Activated CD4-positive, alpha-beta T cell treated with anti-CD3 and anti-CD28 coated beads for 36 hours (primary cell): ENCODE measurements at regions not wholly inside any gene's neighbourhood (a gene's known extent, or its start where the extent isn't known, plus 50 kb on each side); places are given as distances from the start of the nearest gene placed in this dataset.

Experiments used
- ATAC-seq: fragments of 200-7000 bp; cut with Tn5 transposase; one replicate; pipeline ENCODE4 v1.10.0; 2021; ENCODE audit warnings: mild to moderate bottlenecking, moderate library complexity
- CTCF ChIA-PET: fragments of 350-600 bp; sonication (Branson Sonifier 250); formaldehyde crosslinking; loops from one replicate; lab custom pipeline; 2021; ENCODE audit warnings: antibody characterized with exemption; lab: Charles Lee
- POLR2A ChIA-PET: fragments of 350-600 bp; sonication (Branson Sonifier 250); formaldehyde crosslinking; loops from one replicate; lab custom pipeline; 2021; ENCODE audit warnings: antibody characterized with exemption, inconsistent platforms; lab: Charles Lee
- DNase-seq: peaks from one replicate; pipeline ENCODE4 v3.0.0-alpha.2; 2020
- H3K27ac Mint-ChIP-seq: one replicate; pipeline ENCODE4 v1.8.0; 2021; ENCODE audit warnings: mixed read lengths
- H3K27me3 Mint-ChIP-seq: one replicate; pipeline ENCODE4 v1.8.0; 2021; ENCODE audit warnings: mixed read lengths
- H3K36me3 Mint-ChIP-seq: one replicate; pipeline ENCODE4 v1.8.0; 2021; ENCODE audit warnings: low read depth, mixed read lengths
- H3K4me1 Mint-ChIP-seq: one replicate; pipeline ENCODE4 v1.8.0; 2021; ENCODE audit warnings: mixed read lengths
- H3K4me3 Mint-ChIP-seq: one replicate; pipeline ENCODE4 v1.8.0; 2021; ENCODE audit warnings: mild to moderate bottlenecking, moderate library complexity, mixed read lengths
- H3K9me3 Mint-ChIP-seq: one replicate; pipeline ENCODE4 v1.8.0; 2021; ENCODE audit warnings: low read depth, mixed read lengths
- intact Hi-C, 2 experiments: fragments of 100-400 bp; cut with DNase I in 1 of 2; cut with micrococcal nuclease in 1 of 2; formaldehyde crosslinking; loops; one replicate each; pipeline versions ENCODE4 v1.14.2 to v1.15.1; 2022 to 2024; cut with DNase I, micrococcal nuclease

GRCh38 chr5:24347158-24347557 lies 297.6 kb downstream of the CDH10 start:
- no peaks in the 10 kb centered on the region for H3K36me3 Mint-ChIP-seq
- H3K4me1 Mint-ChIP-seq: no peaks in the 10 kb centered on the region
- CTCF ChIA-PET: no interaction called here
- POLR2A ChIA-PET: no interaction called here
- ATAC-seq (no peak), DNase-seq (no peak)
- H3K27ac Mint-ChIP-seq: no peak overlapping the region
- no peak overlapping the region for H3K4me3 Mint-ChIP-seq
- H3K27me3 Mint-ChIP-seq: no peaks in the 10 kb centered on the region
- intact Hi-C loops: no loop called here
- peaks cover 3% of the 10 kb centered on the region for H3K9me3 Mint-ChIP-seq

- Mint-ChIP-seq H3K36me3 (no peaks in the 10 kb centered on the region), H3K4me3 (no peak overlapping the region), H3K27ac (no peak overlapping the region), H3K27me3 (no peaks in the 10 kb centered on the region), H3K9me3 (peaks cover 5% of the 10 kb centered on the region), H3K4me1 (no peaks in the 10 kb centered on the region)
- ChIA-PET CTCF (no interaction called here), POLR2A (no interaction called here)
- no peak for ATAC-seq
- intact Hi-C loops: no loop called here
- no peak for DNase-seq
Observed at GRCh38 chr5:24351285-24351684, 293.5 kb downstream of the CDH10 start.

- DNase-seq: no peak
- no peaks in the 10 kb centered on the region for H3K36me3 Mint-ChIP-seq
- no peaks in the 10 kb centered on the region for H3K4me1 Mint-ChIP-seq
- H3K27me3 Mint-ChIP-seq: no peaks in the 10 kb centered on the region
- no peak overlapping the region for H3K27ac Mint-ChIP-seq
- H3K4me3 Mint-ChIP-seq: no peak overlapping the region
- CTCF ChIA-PET: no interaction called here
- POLR2A ChIA-PET: no interaction called here
- peaks cover 5% of the 10 kb centered on the region for H3K9me3 Mint-ChIP-seq
- no peak for ATAC-seq
- intact Hi-C loops: no loop called here
Observed at GRCh38 chr5:24353016-24353415, 291.8 kb downstream of the CDH10 start.

- no peak overlapping the region for H3K27ac Mint-ChIP-seq
- intact Hi-C loops: no loop called here
- ATAC-seq: no peak
- no peaks in the 10 kb centered on the region for H3K4me1 Mint-ChIP-seq
- H3K9me3 Mint-ChIP-seq: peaks cover 5% of the 10 kb centered on the region
- ChIA-PET CTCF (no interaction called here), POLR2A (no interaction called here)
- H3K27me3 Mint-ChIP-seq: no peaks in the 10 kb centered on the region
- H3K36me3 Mint-ChIP-seq: no peaks in the 10 kb centered on the region
- DNase-seq: no peak
- H3K4me3 Mint-ChIP-seq: no peak overlapping the region
Observed at GRCh38 chr5:24353611-24354010, 291.2 kb downstream of the CDH10 start.

- Mint-ChIP-seq H3K36me3 (no peaks in the 10 kb centered on the region), H3K9me3 (peaks cover 9% of the 10 kb centered on the region), H3K4me3 (no peak overlapping the region), H3K4me1 (no peaks in the 10 kb centered on the region), H3K27ac (no peak overlapping the region), H3K27me3 (no peaks in the 10 kb centered on the region)
- DNase-seq (no peak), ATAC-seq (no peak)
- intact Hi-C loops: no loop called here
- ChIA-PET POLR2A (no interaction called here), CTCF (no interaction called here)
Observed at GRCh38 chr5:24363789-24364481, 280.8 kb downstream of the CDH10 start.

- H3K36me3 Mint-ChIP-seq: no peaks in the 10 kb centered on the region
- ATAC-seq: no peak
- H3K9me3 Mint-ChIP-seq: peaks cover 9% of the 10 kb centered on the region
- no peak overlapping the region for H3K4me3 Mint-ChIP-seq
- no peaks in the 10 kb centered on the region for H3K27me3 Mint-ChIP-seq
- ChIA-PET CTCF (no interaction called here), POLR2A (no interaction called here)
- no peaks in the 10 kb centered on the region for H3K4me1 Mint-ChIP-seq
- intact Hi-C loops: no loop called here
- no peak for DNase-seq
- no peak overlapping the region for H3K27ac Mint-ChIP-seq
Observed at GRCh38 chr5:24364711-24365110, 280.1 kb downstream of the CDH10 start.

- Mint-ChIP-seq H3K4me3 (no peak overlapping the region), H3K27ac (no peak overlapping the region), H3K4me1 (no peaks in the 10 kb centered on the region), H3K9me3 (peaks cover 9% of the 10 kb centered on the region), H3K27me3 (no peaks in the 10 kb centered on the region), H3K36me3 (no peaks in the 10 kb centered on the region)
- DNase-seq (no peak), ATAC-seq (no peak)
- ChIA-PET POLR2A (no interaction called here), CTCF (no interaction called here)
- intact Hi-C loops: no loop called here
Observed at GRCh38 chr5:24365406-24365805, 279.4 kb downstream of the CDH10 start.

- no peak overlapping the region for H3K4me3 Mint-ChIP-seq
- ChIA-PET CTCF (no interaction called here), POLR2A (no interaction called here)
- no peaks in the 10 kb centered on the region for H3K36me3 Mint-ChIP-seq
- H3K27ac Mint-ChIP-seq: no peak overlapping the region
- intact Hi-C loops: no loop called here
- DNase-seq (no peak), ATAC-seq (no peak)
- no peaks in the 10 kb centered on the region for H3K4me1 Mint-ChIP-seq
- H3K27me3 Mint-ChIP-seq: no peaks in the 10 kb centered on the region
- H3K9me3 Mint-ChIP-seq: peaks cover 3% of the 10 kb centered on the region
Observed at GRCh38 chr5:24367216-24367615, 277.6 kb downstream of the CDH10 start.

- H3K36me3 Mint-ChIP-seq: no peaks in the 10 kb centered on the region
- H3K4me1 Mint-ChIP-seq: no peaks in the 10 kb centered on the region
- ChIA-PET POLR2A (no interaction called here), CTCF (no interaction called here)
- H3K27me3 Mint-ChIP-seq: no peaks in the 10 kb centered on the region
- no peak overlapping the region for H3K27ac Mint-ChIP-seq
- intact Hi-C loops: no loop called here
- peaks cover 3% of the 10 kb centered on the region for H3K9me3 Mint-ChIP-seq
- ATAC-seq (no peak), DNase-seq (no peak)
- no peak overlapping the region for H3K4me3 Mint-ChIP-seq
Observed at GRCh38 chr5:24368115-24368514, 276.7 kb downstream of the CDH10 start.

GRCh38 chr5:24376210-24376609 lies 268.6 kb downstream of the CDH10 start:
- POLR2A ChIA-PET: no interaction called here
- H3K27ac Mint-ChIP-seq: no peak overlapping the region

GRCh38 chr5:24376616-24377015 lies 268.2 kb downstream of the CDH10 start:
- Mint-ChIP-seq H3K27me3 (no peaks in the 10 kb centered on the region), H3K27ac (no peak overlapping the region), H3K4me1 (no peaks in the 10 kb centered on the region), H3K9me3 (peaks cover 13% of the 10 kb centered on the region), H3K36me3 (no peaks in the 10 kb centered on the region), H3K4me3 (no peak overlapping the region)
- DNase-seq (no peak), ATAC-seq (no peak)
- POLR2A ChIA-PET: no interaction called here
- intact Hi-C loops: no loop called here
- CTCF ChIA-PET: interaction anchor here (0.7 kb wide), 1 partner anchor 67 kb away, joined by 3 read pairs; no protein-coding TSS in a partner anchor

More at GRCh38 chr5:24376210-24376609, 268.6 kb downstream of the CDH10 start:
- ATAC-seq: no peak
- DNase-seq: no peak
- H3K27me3 Mint-ChIP-seq: no peaks in the 10 kb centered on the region
- CTCF ChIA-PET: no interaction called here
- H3K4me1 Mint-ChIP-seq: no peaks in the 10 kb centered on the region
- intact Hi-C loops: no loop called here
- no peaks in the 10 kb centered on the region for H3K36me3 Mint-ChIP-seq
- no peak overlapping the region for H3K4me3 Mint-ChIP-seq
- peaks cover 13% of the 10 kb centered on the region for H3K9me3 Mint-ChIP-seq

- H3K27me3 Mint-ChIP-seq: no peaks in the 10 kb centered on the region
- no peak for ATAC-seq
Observed at GRCh38 chr5:24381861-24382489, 262.8 kb downstream of the CDH10 start.

More at GRCh38 chr5:24381861-24382489, 262.8 kb downstream of the CDH10 start:
- H3K4me1 Mint-ChIP-seq: no peaks in the 10 kb centered on the region
- no peak overlapping the region for H3K4me3 Mint-ChIP-seq
- peaks cover 8% of the 10 kb centered on the region for H3K9me3 Mint-ChIP-seq
- intact Hi-C loops: no loop called here
- no peak overlapping the region for H3K27ac Mint-ChIP-seq
- DNase-seq: no peak
- POLR2A ChIA-PET: no interaction called here
- CTCF ChIA-PET: no interaction called here
- no peaks in the 10 kb centered on the region for H3K36me3 Mint-ChIP-seq
